ENCODE measurements at regions not wholly inside any gene's neighbourhood (a gene's known extent, or its start where the extent isn't known, plus 50 kb on each side); places are given as distances from the start of the nearest gene placed in this dataset.

DNA sequence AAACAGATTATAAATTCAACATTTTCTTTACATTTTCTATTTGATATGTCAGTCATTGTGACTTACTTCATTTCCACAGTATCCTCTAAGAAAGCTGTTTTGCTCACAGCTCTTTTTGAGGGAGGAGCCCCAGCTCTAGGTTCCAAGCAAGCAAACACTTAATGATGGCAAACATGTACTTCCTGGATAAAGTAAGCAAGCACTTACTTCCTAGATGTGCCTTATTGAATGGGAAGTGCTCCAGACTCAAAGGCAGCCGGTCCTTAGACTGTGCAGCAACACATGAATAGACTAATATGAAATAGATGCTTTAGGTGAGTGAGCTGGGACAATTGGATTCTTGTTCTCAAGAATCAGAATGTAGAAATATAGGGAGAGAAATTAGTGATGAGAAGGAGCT, 2149.8 kb upstream of the PIK3C3 start:
- Histone ChIP-seq H3K36me3 (ENCODE audit: control insufficient read depth in 1 of 2, insufficient read depth in 2 of 2, low read depth in 1 of 2, low read length in 2 of 2) (no peaks in the 10 kb centered on the region), H2BK120ac (ENCODE audit: low read depth, low read length) (no peak overlapping the region), H3K9me3 (ENCODE audit: control insufficient read depth, low read length) (peaks cover 8% of the 10 kb centered on the region), H3K27ac (ENCODE audit: low read length, poor library complexity, severe bottlenecking) (no peak overlapping the region), H3K14ac (ENCODE audit: low read length in 2 of 2) (no peak overlapping the region), H2BK12ac (ENCODE audit: low read length in 2 of 2) (no peak overlapping the region), H4K8ac (ENCODE audit: low read length) (no peak overlapping the region), H2AFZ (ENCODE audit: low read depth, low read length) (no peak overlapping the region), H2BK15ac (ENCODE audit: low read depth, poor library complexity, severe bottlenecking) (no peak overlapping the region), H3K18ac (ENCODE audit: low read depth in 1 of 2, low read length in 2 of 2) (no peak overlapping the region), H2AK5ac (ENCODE audit: low read length, severe bottlenecking) (no peak overlapping the region), H3K4me1 (ENCODE audit: control insufficient read depth, insufficient read depth, low read depth, low read length) (no peaks in the 10 kb centered on the region), H3K23ac (ENCODE audit: low read length in 2 of 2) (no peak overlapping the region), H3K4me2 (ENCODE audit: low read length, poor library complexity, severe bottlenecking) (no peak overlapping the region), H3K27me3 (ENCODE audit: control insufficient read depth in 1 of 2, insufficient read depth in 1 of 2, low read length in 2 of 2) (no peaks in the 10 kb centered on the region), H3K79me1 (replicated peaks; ENCODE audit: low read length, poor library complexity, severe bottlenecking) (no peaks in the 10 kb centered on the region), H4K91ac (ENCODE audit: low read length) (no peak overlapping the region), H2BK5ac (ENCODE audit: low read depth, low read length, poor library complexity, severe bottlenecking) (no peak overlapping the region), H3K9ac (ENCODE audit: low read length) (no peak overlapping the region), H3K4me3 (ENCODE audit: insufficient read depth in 1 of 2, low read depth in 1 of 2, low read length in 2 of 2) (no peak overlapping the region), H3K4ac (ENCODE audit: low read depth in 1 of 2, low read length in 2 of 2) (no peak overlapping the region)
- 74% methylated on average over 1 of the region's 1 CpG for WGBS
- no peak for DNase-seq

- no peak overlapping the region for H3K27ac ChIP-seq (ENCODE audit: low read length, poor library complexity, severe bottlenecking)
- 93% methylated on average over 15 of the region's 17 CpGs for WGBS
- H3K14ac ChIP-seq (ENCODE audit: low read length in 2 of 2) = no peak overlapping the region
- no peaks in the 10 kb centered on the region for H3K27me3 ChIP-seq (ENCODE audit: control insufficient read depth in 1 of 2, insufficient read depth in 1 of 2, low read length in 2 of 2)
- no peaks in the 10 kb centered on the region for H3K79me1 ChIP-seq (replicated peaks; ENCODE audit: low read length, poor library complexity, severe bottlenecking)
- no peak overlapping the region for H3K23ac ChIP-seq (ENCODE audit: low read length in 2 of 2)
- H4K8ac ChIP-seq (ENCODE audit: low read length) = no peak overlapping the region
- peaks cover 3% of the 10 kb centered on the region for H3K9me3 ChIP-seq (ENCODE audit: control insufficient read depth, low read length)
- no peak overlapping the region for H2BK15ac ChIP-seq (ENCODE audit: low read depth, poor library complexity, severe bottlenecking)
- no peak overlapping the region for H2AK5ac ChIP-seq (ENCODE audit: low read length, severe bottlenecking)
- no peak overlapping the region for H3K18ac ChIP-seq (ENCODE audit: low read depth in 1 of 2, low read length in 2 of 2)
- H2BK12ac ChIP-seq (ENCODE audit: low read length in 2 of 2) = no peak overlapping the region
- no peak overlapping the region for H2BK5ac ChIP-seq (ENCODE audit: low read depth, low read length, poor library complexity, severe bottlenecking)
- no peak overlapping the region for H3K4me2 ChIP-seq (ENCODE audit: low read length, poor library complexity, severe bottlenecking)
- no peak overlapping the region for H4K91ac ChIP-seq (ENCODE audit: low read length)
- no peak overlapping the region for H2AFZ ChIP-seq (ENCODE audit: low read depth, low read length)
- no peak for DNase-seq
- no peaks in the 10 kb centered on the region for H3K36me3 ChIP-seq (ENCODE audit: control insufficient read depth in 1 of 2, insufficient read depth in 2 of 2, low read depth in 1 of 2, low read length in 2 of 2)
- H2BK120ac ChIP-seq (ENCODE audit: low read depth, low read length) = no peak overlapping the region
- no peak overlapping the region for H3K9ac ChIP-seq (ENCODE audit: low read length)
- H3K4ac ChIP-seq (ENCODE audit: low read depth in 1 of 2, low read length in 2 of 2) = no peak overlapping the region
- H3K4me3 ChIP-seq (ENCODE audit: insufficient read depth in 1 of 2, low read depth in 1 of 2, low read length in 2 of 2) = no peak overlapping the region
- no peaks in the 10 kb centered on the region for H3K4me1 ChIP-seq (ENCODE audit: control insufficient read depth, insufficient read depth, low read depth, low read length)
Measured at GRCh38 chr18:39802648-39803229, 2152.3 kb upstream of the PIK3C3 start.

GRCh38 chr18:39801848-39802247, 2153.2 kb upstream of the PIK3C3 start:
- Histone ChIP-seq H4K8ac (ENCODE audit: low read length) (no peak overlapping the region), H2BK15ac (ENCODE audit: low read depth, poor library complexity, severe bottlenecking) (no peak overlapping the region), H2AK5ac (ENCODE audit: low read length, severe bottlenecking) (no peak overlapping the region), H2BK120ac (ENCODE audit: low read depth, low read length) (no peak overlapping the region), H4K91ac (ENCODE audit: low read length) (peak overlapping the region; percentile 52), H2BK12ac (ENCODE audit: low read length in 2 of 2) (no peak overlapping the region), H3K18ac (ENCODE audit: low read depth in 1 of 2, low read length in 2 of 2) (no peak overlapping the region), H2AFZ (ENCODE audit: low read depth, low read length) (no peak overlapping the region), H3K14ac (ENCODE audit: low read length in 2 of 2) (no peak overlapping the region), H2BK5ac (ENCODE audit: low read depth, low read length, poor library complexity, severe bottlenecking) (no peak overlapping the region), H3K9me3 (ENCODE audit: control insufficient read depth, low read length) (peaks cover 3% of the 10 kb centered on the region), H3K4me3 (ENCODE audit: insufficient read depth in 1 of 2, low read depth in 1 of 2, low read length in 2 of 2) (no peak overlapping the region), H3K27me3 (ENCODE audit: control insufficient read depth in 1 of 2, insufficient read depth in 1 of 2, low read length in 2 of 2) (no peaks in the 10 kb centered on the region), H3K79me1 (replicated peaks; ENCODE audit: low read length, poor library complexity, severe bottlenecking) (no peaks in the 10 kb centered on the region), H3K27ac (ENCODE audit: low read length, poor library complexity, severe bottlenecking) (no peak overlapping the region), H3K23ac (ENCODE audit: low read length in 2 of 2) (no peak overlapping the region), H3K36me3 (ENCODE audit: control insufficient read depth in 1 of 2, insufficient read depth in 2 of 2, low read depth in 1 of 2, low read length in 2 of 2) (no peaks in the 10 kb centered on the region), H3K4me2 (ENCODE audit: low read length, poor library complexity, severe bottlenecking) (no peak overlapping the region), H3K9ac (ENCODE audit: low read length) (no peak overlapping the region), H3K4me1 (ENCODE audit: control insufficient read depth, insufficient read depth, low read depth, low read length) (no peaks in the 10 kb centered on the region), H3K4ac (ENCODE audit: low read depth in 1 of 2, low read length in 2 of 2) (no peak overlapping the region)
- no peak for DNase-seq
- 93% methylated on average over 8 of the region's 9 CpGs for WGBS

- Histone ChIP-seq H2BK5ac (ENCODE audit: low read depth, low read length, poor library complexity, severe bottlenecking) (no peak overlapping the region), H4K8ac (ENCODE audit: low read length) (no peak overlapping the region), H3K9me3 (ENCODE audit: control insufficient read depth, low read length) (peaks cover 3% of the 10 kb centered on the region), H3K23ac (ENCODE audit: low read length in 2 of 2) (no peak overlapping the region), H2BK120ac (ENCODE audit: low read depth, low read length) (no peak overlapping the region), H3K4me3 (ENCODE audit: insufficient read depth in 1 of 2, low read depth in 1 of 2, low read length in 2 of 2) (no peak overlapping the region), H3K27ac (ENCODE audit: low read length, poor library complexity, severe bottlenecking) (no peak overlapping the region), H3K4me2 (ENCODE audit: low read length, poor library complexity, severe bottlenecking) (no peak overlapping the region), H2AFZ (ENCODE audit: low read depth, low read length) (no peak overlapping the region), H3K4me1 (ENCODE audit: control insufficient read depth, insufficient read depth, low read depth, low read length) (no peaks in the 10 kb centered on the region), H3K36me3 (ENCODE audit: control insufficient read depth in 1 of 2, insufficient read depth in 2 of 2, low read depth in 1 of 2, low read length in 2 of 2) (no peaks in the 10 kb centered on the region), H3K4ac (ENCODE audit: low read depth in 1 of 2, low read length in 2 of 2) (no peak overlapping the region), H3K27me3 (ENCODE audit: control insufficient read depth in 1 of 2, insufficient read depth in 1 of 2, low read length in 2 of 2) (no peaks in the 10 kb centered on the region), H3K79me1 (replicated peaks; ENCODE audit: low read length, poor library complexity, severe bottlenecking) (no peaks in the 10 kb centered on the region), H3K14ac (ENCODE audit: low read length in 2 of 2) (no peak overlapping the region), H2AK5ac (ENCODE audit: low read length, severe bottlenecking) (no peak overlapping the region), H2BK12ac (ENCODE audit: low read length in 2 of 2) (no peak overlapping the region), H2BK15ac (ENCODE audit: low read depth, poor library complexity, severe bottlenecking) (no peak overlapping the region), H3K18ac (ENCODE audit: low read depth in 1 of 2, low read length in 2 of 2) (no peak overlapping the region), H3K9ac (ENCODE audit: low read length) (no peak overlapping the region), H4K91ac (ENCODE audit: low read length) (no peak overlapping the region)
- 96% methylated on average over 15 of the region's 15 CpGs for WGBS
- no peak for DNase-seq
Measured at GRCh38 chr18:39801010-39801409, 2154.0 kb upstream of the PIK3C3 start.
